IPS DF 6.9 (cell line): ENCODE measurements at regions not wholly inside any gene's neighbourhood (a gene's known extent, or its start where the extent isn't known, plus 50 kb on each side); places are given as distances from the start of the nearest gene placed in this dataset.
"Not testable (repeated sequence)": the region's sequence is repeated elsewhere in the genome, so short reads cannot be mapped to it uniquely, and the experiment has no call there.

Source experiments
- DNase-seq: peaks from one replicate; pipeline ENCODE4 v3.0.0-alpha.2; 2013; ENCODE audit warnings: low read depth, low spot score
- H3K27ac ChIP-seq: one replicate; pipeline ENCODE4 v1.5.1; 2013; ENCODE audit warnings: low read length, control low read depth
- H3K27me3 ChIP-seq: 2 replicates; pipeline ENCODE4 v1.6.1; 2013; ENCODE audit warnings: mild to moderate bottlenecking, low read length; ENCODE audit not compliant: control insufficient read depth, insufficient read depth
- H3K36me3 ChIP-seq: 2 replicates; pipeline ENCODE4 v1.6.1; 2013; ENCODE audit warnings: low read length; ENCODE audit not compliant: control insufficient read depth, insufficient read depth
- H3K4me1 ChIP-seq: 2 replicates; pipeline ENCODE4 v1.6.1; 2013; ENCODE audit warnings: low read length; ENCODE audit not compliant: control insufficient read depth, insufficient read depth
- H3K4me3 ChIP-seq: 2 replicates; pipeline ENCODE4 v1.5.1; 2013; ENCODE audit warnings: mild to moderate bottlenecking, low read length
- H3K9me3 ChIP-seq: 2 replicates; pipeline ENCODE4 v1.6.1; 2013; ENCODE audit warnings: low read length, inconsistent platforms; ENCODE audit not compliant: control insufficient read depth, insufficient read depth
- WGBS: extraction: QIAGEN DNeasy Blood & Tissue Kit; methylation state at CpG from one replicate; pipeline ENCODE4 v1.1.7; 2013; ENCODE audit warnings: mixed read lengths, missing lambda C conversion rate; ENCODE audit not compliant: insufficient read length, insufficient coverage; 5-methylcytosine and 5-hydroxymethylcytosine counted together

GRCh38 chr20:11509776-11510175, 407.9 kb upstream of the BTBD3 start:
- no peaks in the 10 kb centered on the region for H3K36me3 ChIP-seq
- no peak overlapping the region for H3K27ac ChIP-seq
- no peaks in the 10 kb centered on the region for H3K4me1 ChIP-seq
- H3K9me3 ChIP-seq: no peaks in the 10 kb centered on the region; the same call in 1 of the 2 replicates
- no peak overlapping the region for H3K4me3 ChIP-seq
- H3K27me3 ChIP-seq: no peaks in the 10 kb centered on the region
- DNase-seq: no peak

GRCh38 chr20:11511821-11512220, 405.9 kb upstream of the BTBD3 start:
- Histone ChIP-seq H3K27me3 (no peaks in the 10 kb centered on the region), H3K36me3 (no peaks in the 10 kb centered on the region), H3K4me3 (no peak overlapping the region), H3K27ac (no peak overlapping the region), H3K9me3 (no peaks in the 10 kb centered on the region; the same call in 1 of the 2 replicates), H3K4me1 (no peaks in the 10 kb centered on the region)
- no peak for DNase-seq
- no CpG with 5 or more reads among the region's 5 CpGs for WGBS

GRCh38 chr20:11513241-11513745, 404.4 kb upstream of the BTBD3 start:
- no CpG with 5 or more reads among the region's 39 CpGs for WGBS
- not testable (repeated sequence) for H3K27me3 ChIP-seq, H3K27ac ChIP-seq, DNase-seq, H3K36me3 ChIP-seq, H3K4me3 ChIP-seq, H3K4me1 ChIP-seq, H3K9me3 ChIP-seq

- Histone ChIP-seq H3K4me1 (no peaks in the 10 kb centered on the region), H3K36me3 (no peaks in the 10 kb centered on the region), H3K9me3 (no peaks in the 10 kb centered on the region; the same call in 1 of the 2 replicates), H3K27me3 (no peaks in the 10 kb centered on the region), H3K4me3 (no peak overlapping the region), H3K27ac (no peak overlapping the region)
- no CpG with 5 or more reads among the region's 4 CpGs for WGBS
- no peak for DNase-seq
These were observed 401.2 kb upstream of the BTBD3 start for GRCh38 chr20:11516448-11516847.

GRCh38 chr20:11520596-11520995, 397.1 kb upstream of the BTBD3 start:
- H3K4me3 ChIP-seq: no peak overlapping the region
- no peaks in the 10 kb centered on the region for H3K36me3 ChIP-seq
- no peak for DNase-seq
- H3K27ac ChIP-seq: no peak overlapping the region
- H3K4me1 ChIP-seq: no peaks in the 10 kb centered on the region
- no CpG with 5 or more reads among the region's 1 CpG for WGBS
- no peaks in the 10 kb centered on the region for H3K9me3 ChIP-seq
- no peaks in the 10 kb centered on the region for H3K27me3 ChIP-seq

- no peaks in the 10 kb centered on the region for H3K27me3 ChIP-seq
- H3K4me1 ChIP-seq: no peaks in the 10 kb centered on the region
- no peaks in the 10 kb centered on the region for H3K9me3 ChIP-seq
- H3K27ac ChIP-seq: no peak overlapping the region
- WGBS: no CpG with 5 or more reads among the region's 4 CpGs
- H3K4me3 ChIP-seq: no peak overlapping the region
- no peaks in the 10 kb centered on the region for H3K36me3 ChIP-seq
- no peak for DNase-seq
These were observed 396.0 kb upstream of the BTBD3 start for GRCh38 chr20:11521476-11522365.

GRCh38 chr20:11522366-11522741, 395.3 kb upstream of the BTBD3 start:
- no peak for DNase-seq
- no CpG with 5 or more reads among the region's 2 CpGs for WGBS

GRCh38 chr20:11529047-11529446, 388.6 kb upstream of the BTBD3 start:
- Histone ChIP-seq H3K36me3 (no peaks in the 10 kb centered on the region), H3K4me1 (no peaks in the 10 kb centered on the region), H3K27ac (no peak overlapping the region), H3K27me3 (no peaks in the 10 kb centered on the region), H3K9me3 (no peaks in the 10 kb centered on the region), H3K4me3 (no peak overlapping the region)
- no CpG with 5 or more reads among the region's 4 CpGs for whole genome bisulfite sequencing
- no peak for DNase-seq

More at GRCh38 chr20:11522366-11522741, 395.3 kb upstream of the BTBD3 start:
- Histone ChIP-seq H3K36me3 (no peaks in the 10 kb centered on the region), H3K4me3 (no peak overlapping the region), H3K27ac (no peak overlapping the region), H3K4me1 (no peaks in the 10 kb centered on the region), H3K9me3 (no peaks in the 10 kb centered on the region), H3K27me3 (no peaks in the 10 kb centered on the region)

- DNase-seq: no peak
- Histone ChIP-seq H3K36me3 (no peaks in the 10 kb centered on the region), H3K4me3 (no peak overlapping the region), H3K9me3 (no peaks in the 10 kb centered on the region), H3K27me3 (no peaks in the 10 kb centered on the region), H3K4me1 (peaks cover 1% of the 10 kb centered on the region; the same call in 1 of the 2 replicates), H3K27ac (no peak overlapping the region)
- no CpG with 5 or more reads among the region's 2 CpGs for WGBS
These were observed 380.7 kb upstream of the BTBD3 start for GRCh38 chr20:11537032-11537431.

- WGBS: no CpG with 5 or more reads among the region's 4 CpGs
- Histone ChIP-seq H3K4me3 (no peak overlapping the region), H3K27me3 (no peaks in the 10 kb centered on the region), H3K27ac (no peak overlapping the region), H3K9me3 (no peaks in the 10 kb centered on the region), H3K36me3 (no peaks in the 10 kb centered on the region), H3K4me1 (peaks cover 2% of the 10 kb centered on the region; the same call in 1 of the 2 replicates)
- DNase-seq: no peak
These were observed 378.2 kb upstream of the BTBD3 start for GRCh38 chr20:11539450-11539849.

- no peak for DNase-seq
- H3K4me3 ChIP-seq: no peak overlapping the region
- no peaks in the 10 kb centered on the region for H3K27me3 ChIP-seq
- peaks cover 2% of the 10 kb centered on the region; the same call in 1 of the 2 replicates for H3K4me1 ChIP-seq
- no peaks in the 10 kb centered on the region for H3K9me3 ChIP-seq
- WGBS: no CpG with 5 or more reads among the region's 3 CpGs
- H3K27ac ChIP-seq: peak overlapping the region; percentile 80
- no peaks in the 10 kb centered on the region for H3K36me3 ChIP-seq
These were observed 377.1 kb upstream of the BTBD3 start for GRCh38 chr20:11540558-11540957.
